ENCODE measurements at regions not wholly inside any gene's neighbourhood (a gene's known extent, or its start where the extent isn't known, plus 50 kb on each side); places are given as distances from the start of the nearest gene placed in this dataset.
"Not testable (repeated sequence)": the region's sequence is repeated elsewhere in the genome, so short reads cannot be mapped to it uniquely, and the experiment has no call there.

DNA sequence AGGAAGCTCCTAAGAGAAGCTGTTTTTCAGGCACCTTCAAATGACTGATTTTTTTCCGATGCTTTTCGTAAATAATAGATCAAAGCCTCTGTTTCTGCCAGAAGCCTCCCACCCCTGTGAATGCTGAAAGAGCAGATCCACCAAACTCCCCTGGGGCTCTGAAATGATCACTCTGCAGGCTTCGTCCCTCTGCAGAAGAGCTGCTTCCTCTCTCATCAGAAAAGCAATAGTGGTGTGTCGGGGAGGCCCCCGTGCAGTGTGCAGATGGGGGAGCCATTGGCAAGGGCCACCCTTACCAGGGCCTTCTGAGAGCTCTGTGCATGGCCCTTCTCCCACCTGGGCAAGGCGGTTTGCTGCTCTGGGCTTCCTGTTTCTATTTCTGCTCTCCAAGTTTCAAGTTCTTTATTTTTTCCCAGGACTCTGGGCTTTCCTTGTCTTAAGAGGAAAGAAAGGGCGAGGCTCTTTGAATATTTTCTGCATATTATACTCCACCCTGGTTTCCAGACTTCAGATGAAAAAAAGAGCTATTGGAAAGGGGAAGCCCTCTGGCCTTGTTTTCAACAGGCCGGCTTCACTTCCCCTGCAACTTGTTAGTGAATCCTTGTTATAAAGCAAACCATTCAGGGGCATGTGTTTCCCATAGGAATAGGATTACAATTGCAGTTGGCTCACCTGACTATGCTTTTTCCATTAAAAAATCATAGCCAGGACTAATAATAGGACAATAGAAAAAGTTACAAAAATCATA is 155.2 kb downstream of the TTLL2 start:
- H3K4me3 ChIP-seq (ENCODE audit: low read depth, low read length) = no peak overlapping the region
- TF ChIP-seq, protein P1, sequence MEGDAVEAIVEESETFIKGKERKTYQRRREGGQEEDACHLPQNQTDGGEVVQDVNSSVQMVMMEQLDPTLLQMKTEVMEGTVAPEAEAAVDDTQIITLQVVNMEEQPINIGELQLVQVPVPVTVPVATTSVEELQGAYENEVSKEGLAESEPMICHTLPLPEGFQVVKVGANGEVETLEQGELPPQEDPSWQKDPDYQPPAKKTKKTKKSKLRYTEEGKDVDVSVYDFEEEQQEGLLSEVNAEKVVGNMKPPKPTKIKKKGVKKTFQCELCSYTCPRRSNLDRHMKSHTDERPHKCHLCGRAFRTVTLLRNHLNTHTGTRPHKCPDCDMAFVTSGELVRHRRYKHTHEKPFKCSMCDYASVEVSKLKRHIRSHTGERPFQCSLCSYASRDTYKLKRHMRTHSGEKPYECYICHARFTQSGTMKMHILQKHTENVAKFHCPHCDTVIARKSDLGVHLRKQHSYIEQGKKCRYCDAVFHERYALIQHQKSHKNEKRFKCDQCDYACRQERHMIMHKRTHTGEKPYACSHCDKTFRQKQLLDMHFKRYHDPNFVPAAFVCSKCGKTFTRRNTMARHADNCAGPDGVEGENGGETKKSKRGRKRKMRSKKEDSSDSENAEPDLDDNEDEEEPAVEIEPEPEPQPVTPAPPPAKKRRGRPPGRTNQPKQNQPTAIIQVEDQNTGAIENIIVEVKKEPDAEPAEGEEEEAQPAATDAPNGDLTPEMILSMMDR (IDR thresholded peaks at IDR 0.05; ENCODE audit: insufficient read depth, low read length, severe bottlenecking) = no peak
- H3K36me3 ChIP-seq (ENCODE audit: control insufficient read depth, insufficient read depth, low read length) = no peaks in the 10 kb centered on the region
- FAIRE-seq (no peak), DNase-seq (ENCODE audit: low read depth) (no peak)
- no peaks in the 10 kb centered on the region for H3K27me3 ChIP-seq (ENCODE audit: control insufficient read depth, insufficient read depth, low read length)

DNA sequence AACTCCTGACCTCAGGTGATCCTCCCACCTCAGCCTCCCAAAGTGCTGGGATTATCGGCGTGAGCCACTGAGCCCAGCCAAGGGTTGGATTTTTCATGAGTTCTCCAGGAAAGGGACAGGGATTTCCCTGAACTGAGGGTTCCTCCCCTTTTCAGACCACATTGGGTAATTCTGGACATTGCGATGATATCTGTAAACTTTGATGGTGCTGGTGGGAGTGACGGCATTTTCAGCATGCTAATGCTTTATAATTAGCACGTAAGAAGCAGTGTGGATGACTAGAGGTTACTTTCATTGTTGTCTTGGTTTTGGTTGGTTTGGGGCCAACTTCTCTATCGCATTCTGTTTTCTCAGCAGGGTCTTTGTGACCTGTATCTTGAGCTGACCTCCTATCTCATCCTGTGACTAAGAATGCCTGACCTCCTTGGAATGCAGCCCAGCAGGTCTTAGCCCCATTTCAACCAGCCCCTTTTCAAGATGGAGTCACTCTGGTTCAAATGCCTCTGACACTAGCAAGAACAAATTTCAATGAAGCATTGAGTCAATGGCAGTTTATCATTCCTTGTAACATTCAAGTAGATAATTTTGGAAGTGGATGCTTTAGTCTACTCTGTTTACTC is 156.5 kb downstream of the TTLL2 start:
- FAIRE-seq = no peak
- Histone ChIP-seq H3K4me3 (ENCODE audit: low read depth, low read length) (no peak overlapping the region), H3K27me3 (ENCODE audit: control insufficient read depth, insufficient read depth, low read length) (no peaks in the 10 kb centered on the region), H3K36me3 (ENCODE audit: control insufficient read depth, insufficient read depth, low read length) (no peaks in the 10 kb centered on the region)
- DNase-seq (ENCODE audit: low read depth) = no peak
- TF ChIP-seq, protein P1 (IDR thresholded peaks at IDR 0.05; ENCODE audit: insufficient read depth, low read length, severe bottlenecking) = no peak

DNA sequence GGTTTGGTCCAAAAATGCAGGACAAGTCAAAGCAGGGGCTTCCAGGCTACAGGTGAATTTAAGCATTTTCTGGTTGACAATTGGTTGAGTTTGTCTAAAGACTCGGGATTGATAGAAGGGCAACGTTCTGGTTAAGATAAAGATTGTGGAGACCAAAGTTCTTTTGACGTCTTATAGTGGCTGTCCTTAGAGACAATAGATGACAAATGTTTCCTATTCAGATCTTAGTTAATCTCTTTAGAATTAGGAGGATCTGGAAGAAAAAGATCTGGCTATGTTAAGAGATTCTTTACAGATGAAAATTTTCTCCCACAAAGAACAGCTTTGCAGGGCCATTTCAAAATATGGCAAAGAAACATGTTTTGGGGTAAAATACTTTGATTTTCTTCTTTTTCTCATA is 157.9 kb downstream of the TTLL2 start:
- H3K4me3 ChIP-seq (ENCODE audit: low read depth, low read length); H3K27me3 ChIP-seq (ENCODE audit: control insufficient read depth, insufficient read depth, low read length); FAIRE-seq: not testable (repeated sequence)

DNA sequence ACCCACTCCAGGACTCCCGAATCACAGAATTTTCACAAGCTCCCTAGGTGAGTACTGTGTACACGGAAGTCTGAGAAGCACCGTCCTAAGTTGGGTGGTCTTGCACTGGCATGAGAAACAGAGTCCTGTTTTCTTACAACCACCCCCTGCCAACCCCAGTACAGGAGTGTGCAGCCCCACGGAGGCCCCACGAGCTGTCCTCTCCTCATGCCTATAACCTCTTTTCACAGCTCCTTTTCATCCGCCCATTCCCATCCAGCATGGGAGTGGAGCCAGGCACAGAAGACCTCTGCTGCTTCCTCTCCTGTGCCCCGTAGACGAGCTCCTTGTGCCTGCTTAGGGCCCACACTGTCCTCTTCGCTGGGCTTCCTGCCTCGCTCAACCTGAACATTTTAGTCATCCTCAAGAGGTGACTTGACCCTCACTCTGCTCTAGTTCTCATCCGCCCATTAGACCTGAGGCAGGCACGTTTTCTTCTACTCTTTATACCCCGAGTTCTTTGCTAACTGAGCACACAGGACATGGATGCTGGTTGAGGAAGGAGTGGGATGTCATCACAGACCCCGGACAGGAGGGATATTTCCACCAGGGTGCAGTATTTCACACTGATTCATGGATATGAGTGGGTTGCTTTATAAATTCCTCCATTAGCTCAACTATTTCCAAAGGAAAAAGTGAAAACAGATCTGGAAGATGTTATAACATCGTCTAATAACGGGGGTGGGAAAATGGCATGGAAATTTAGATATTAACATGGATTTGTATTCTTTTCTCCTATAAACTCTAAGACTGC is 160.5 kb downstream of the TTLL2 start:
- H3K4me3 ChIP-seq (ENCODE audit: low read depth, low read length) = no peak overlapping the region
- FAIRE-seq (no peak), DNase-seq (ENCODE audit: low read depth) (no peak)
- TF ChIP-seq, protein P1 (IDR thresholded peaks at IDR 0.05; ENCODE audit: insufficient read depth, low read length, severe bottlenecking) = no peak
- no peaks in the 10 kb centered on the region for H3K36me3 ChIP-seq (ENCODE audit: control insufficient read depth, insufficient read depth, low read length)
- no peaks in the 10 kb centered on the region for H3K27me3 ChIP-seq (ENCODE audit: control insufficient read depth, insufficient read depth, low read length)

More for the DNA sequence above, 157.9 kb downstream of the TTLL2 start:
- not testable (repeated sequence) for H3K36me3 ChIP-seq (ENCODE audit: control insufficient read depth, insufficient read depth, low read length); DNase-seq (ENCODE audit: low read depth)

DNA sequence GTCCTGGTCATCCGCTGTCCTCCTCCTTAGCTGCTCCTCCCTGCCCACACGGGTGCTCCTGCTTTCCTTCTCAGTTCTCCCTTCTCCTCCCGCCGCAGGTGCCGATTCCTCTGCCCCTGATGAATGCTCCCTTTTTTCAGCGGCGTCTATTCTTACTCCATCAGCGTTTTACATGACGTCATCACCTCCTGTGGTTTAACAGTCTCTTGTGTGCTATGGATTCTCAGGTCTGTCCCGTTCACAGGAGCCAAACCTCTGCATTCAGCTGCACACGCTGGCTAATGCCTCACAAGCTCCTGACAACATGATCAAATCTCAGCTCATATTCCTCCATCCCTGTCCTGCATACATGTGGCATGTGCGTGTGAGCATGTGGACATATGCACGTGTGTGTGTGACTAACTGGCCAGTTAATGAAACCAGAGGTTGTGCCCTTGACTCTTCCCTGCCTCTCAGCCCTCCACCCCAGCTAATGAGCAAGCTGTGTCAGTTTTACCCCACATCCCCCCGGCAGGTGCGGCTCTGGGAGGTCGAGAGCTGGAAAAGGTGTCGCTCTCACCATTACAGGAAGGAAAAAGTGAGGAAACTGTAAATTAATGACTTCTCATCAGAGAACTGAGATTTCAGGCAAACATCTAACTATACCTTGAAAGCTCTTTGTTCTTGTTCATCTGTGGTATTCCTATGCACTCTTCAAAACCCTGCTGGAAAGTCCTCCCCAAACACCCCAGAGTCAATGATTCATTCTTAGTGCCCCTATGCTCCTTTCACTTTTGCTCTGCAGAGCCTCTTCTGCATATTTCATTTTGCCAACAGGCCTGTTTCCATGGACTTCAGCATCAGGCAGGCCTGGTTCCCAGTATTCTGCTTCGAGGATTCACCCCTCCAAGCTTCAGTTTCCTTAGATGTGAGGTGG is 163.1 kb downstream of the TTLL2 start:
- FAIRE-seq = peak; percentile 55
- TF ChIP-seq, protein P1 (IDR thresholded peaks at IDR 0.05; ENCODE audit: insufficient read depth, low read length, severe bottlenecking) = no peak
- no peak for DNase-seq (ENCODE audit: low read depth)
- H3K36me3 ChIP-seq (ENCODE audit: control insufficient read depth, insufficient read depth, low read length) = no peaks in the 10 kb centered on the region
- no peak overlapping the region for H3K4me3 ChIP-seq (ENCODE audit: low read depth, low read length)
- no peaks in the 10 kb centered on the region for H3K27me3 ChIP-seq (ENCODE audit: control insufficient read depth, insufficient read depth, low read length)

Data from bronchial epithelial cell (primary cell).